ENCODE measurements at regions not wholly inside any gene's neighbourhood (a gene's known extent, or its start where the extent isn't known, plus 50 kb on each side); places are given as distances from the start of the nearest gene placed in this dataset.

GRCh38 chr2:88808083-88808482, 116.6 kb downstream of the RPIA start (continued):
- TF ChIP-seq BCLAF1 (IDR thresholded peaks at IDR 0.05) (no peak), SUPT20H (IDR thresholded peaks at IDR 0.05; ENCODE audit: borderline replicate concordance, control insufficient read depth, low read depth, low read length) (no peak), RB1 (IDR thresholded peaks at IDR 0.05; ENCODE audit: borderline replicate concordance) (no peak), RBBP5 (conservative IDR thresholded peaks at IDR 0.05) (no peak), SREBF1 (IDR thresholded peaks at IDR 0.05; ENCODE audit: low read length) (no peak)
- TF ChIP-seq, protein P1, sequence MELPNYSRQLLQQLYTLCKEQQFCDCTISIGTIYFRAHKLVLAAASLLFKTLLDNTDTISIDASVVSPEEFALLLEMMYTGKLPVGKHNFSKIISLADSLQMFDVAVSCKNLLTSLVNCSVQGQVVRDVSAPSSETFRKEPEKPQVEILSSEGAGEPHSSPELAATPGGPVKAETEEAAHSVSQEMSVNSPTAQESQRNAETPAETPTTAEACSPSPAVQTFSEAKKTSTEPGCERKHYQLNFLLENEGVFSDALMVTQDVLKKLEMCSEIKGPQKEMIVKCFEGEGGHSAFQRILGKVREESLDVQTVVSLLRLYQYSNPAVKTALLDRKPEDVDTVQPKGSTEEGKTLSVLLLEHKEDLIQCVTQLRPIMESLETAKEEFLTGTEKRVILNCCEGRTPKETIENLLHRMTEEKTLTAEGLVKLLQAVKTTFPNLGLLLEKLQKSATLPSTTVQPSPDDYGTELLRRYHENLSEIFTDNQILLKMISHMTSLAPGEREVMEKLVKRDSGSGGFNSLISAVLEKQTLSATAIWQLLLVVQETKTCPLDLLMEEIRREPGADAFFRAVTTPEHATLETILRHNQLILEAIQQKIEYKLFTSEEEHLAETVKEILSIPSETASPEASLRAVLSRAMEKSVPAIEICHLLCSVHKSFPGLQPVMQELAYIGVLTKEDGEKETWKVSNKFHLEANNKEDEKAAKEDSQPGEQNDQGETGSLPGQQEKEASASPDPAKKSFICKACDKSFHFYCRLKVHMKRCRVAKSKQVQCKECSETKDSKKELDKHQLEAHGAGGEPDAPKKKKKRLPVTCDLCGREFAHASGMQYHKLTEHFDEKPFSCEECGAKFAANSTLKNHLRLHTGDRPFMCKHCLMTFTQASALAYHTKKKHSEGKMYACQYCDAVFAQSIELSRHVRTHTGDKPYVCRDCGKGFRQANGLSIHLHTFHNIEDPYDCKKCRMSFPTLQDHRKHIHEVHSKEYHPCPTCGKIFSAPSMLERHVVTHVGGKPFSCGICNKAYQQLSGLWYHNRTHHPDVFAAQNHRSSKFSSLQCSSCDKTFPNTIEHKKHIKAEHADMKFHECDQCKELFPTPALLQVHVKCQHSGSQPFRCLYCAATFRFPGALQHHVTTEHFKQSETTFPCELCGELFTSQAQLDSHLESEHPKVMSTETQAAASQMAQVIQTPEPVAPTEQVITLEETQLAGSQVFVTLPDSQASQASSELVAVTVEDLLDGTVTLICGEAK (IDR thresholded peaks at IDR 0.05; ENCODE audit: borderline replicate concordance) = no peak

DNA sequence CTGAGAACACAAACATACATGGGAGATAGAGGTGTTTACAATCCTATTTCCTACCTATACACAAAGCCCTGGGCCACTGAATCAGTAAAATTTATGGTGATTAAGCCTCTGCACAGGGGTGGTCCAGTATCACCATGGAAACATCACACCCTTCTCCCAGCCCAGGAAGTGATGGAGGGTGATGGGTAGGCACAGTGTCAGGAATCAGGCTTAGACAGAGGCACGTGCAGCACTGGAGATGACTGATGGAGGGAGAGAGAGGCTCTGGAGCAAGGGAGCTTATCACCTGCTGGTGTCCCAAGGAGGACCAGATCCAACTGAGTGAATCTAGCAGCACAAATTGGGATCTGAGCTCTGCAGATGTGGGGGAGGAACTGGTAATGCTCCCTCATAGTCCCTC, 117.2 kb downstream of the RPIA start:
- intact Hi-C loops (cut with micrococcal nuclease; ENCODE audit: unreplicated experiment) = no loop called here
- TF ChIP-seq CBX3 (IDR thresholded peaks at IDR 0.05; ENCODE audit: borderline replicate concordance, low read depth) = no peak
- no peak for TF ChIP-seq ZSCAN29 (IDR thresholded peaks at IDR 0.05)
- no peak for TF ChIP-seq BHLHE40 (IDR thresholded peaks at IDR 0.05; ENCODE audit: borderline replicate concordance in 1 of 2, low read depth in 2 of 2, low read length in 1 of 2)
- no peak for TF ChIP-seq LARP7 (IDR thresholded peaks at IDR 0.05)
- no peak for TF ChIP-seq SUPT20H (IDR thresholded peaks at IDR 0.05; ENCODE audit: borderline replicate concordance, control insufficient read depth, low read depth, low read length)
- TF ChIP-seq ZNF24 (IDR thresholded peaks at IDR 0.05) = no peak
- TF ChIP-seq CHD4 (IDR thresholded peaks at IDR 0.05) = no peak
- no peak for TF ChIP-seq SKIL (IDR thresholded peaks at IDR 0.05; ENCODE audit: low read depth, poor library complexity, severe bottlenecking)
- TF ChIP-seq, protein P2, sequence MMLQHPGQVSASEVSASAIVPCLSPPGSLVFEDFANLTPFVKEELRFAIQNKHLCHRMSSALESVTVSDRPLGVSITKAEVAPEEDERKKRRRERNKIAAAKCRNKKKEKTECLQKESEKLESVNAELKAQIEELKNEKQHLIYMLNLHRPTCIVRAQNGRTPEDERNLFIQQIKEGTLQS (IDR thresholded peaks at IDR 0.05; ENCODE audit: borderline replicate concordance, extremely low read depth, low read depth, low read length) = no peak

More for the DNA sequence above, 117.2 kb downstream of the RPIA start:
- RAD21 ChIA-PET (ENCODE audit: unreplicated experiment) = no interaction called here
- Histone ChIP-seq H2AFZ (ENCODE audit: control insufficient read depth, low read depth, low read length) (no peak overlapping the region), H3K4me3 (no peak overlapping the region), H3K9ac (ENCODE audit: control insufficient read depth, insufficient read depth, low read length) (no peak overlapping the region), H3K9me3 (replicated peaks; ENCODE audit: control insufficient read depth, insufficient read depth, low read length) (no peaks in the 10 kb centered on the region), H3K4me1 (ENCODE audit: control insufficient read depth, insufficient read depth, low read length) (no peaks in the 10 kb centered on the region), H3K4me2 (ENCODE audit: control insufficient read depth, insufficient read depth) (no peak overlapping the region), H3K36me3 (ENCODE audit: control insufficient read depth in 2 of 2, insufficient read depth in 2 of 2, low read length in 1 of 2) (no peaks in the 10 kb centered on the region), H4K20me1 (ENCODE audit: control insufficient read depth, insufficient read depth) (no peaks in the 10 kb centered on the region), H3K27ac (ENCODE audit: control insufficient read depth, insufficient read depth) (no peak overlapping the region), H3K27me3 (replicated peaks in 1 of 2; ENCODE audit: control insufficient read depth in 2 of 2, insufficient read depth in 2 of 2, low read length in 1 of 2) (no peaks in the 10 kb centered on the region; a peak in 1 of 4 replicates), H3K79me2 (ENCODE audit: control insufficient read depth, insufficient read depth, low read length) (no peaks in the 10 kb centered on the region)
- no peak for FAIRE-seq
- SMC1A ChIA-PET (ENCODE audit: uncharacterized antibody, unreplicated experiment) = no interaction called here
- POLR2A ChIA-PET = no interaction called here
- 0% methylated on average over 1 of the region's 1 CpG for WGBS (ENCODE audit: insufficient coverage, insufficient replicate concordance, low lambda C conversion rate, missing lambda C conversion rate)
- CTCF ChIA-PET = no interaction called here
- in situ Hi-C loops (cut with MboI) = no loop called here
- DNase-seq (ENCODE audit: low read depth, low spot score) = no peak
- ATAC-seq = no peak
- BruUV-seq (replicated peaks) = no TSS peak
